T-helper 2 cell treated with Interferon-gamma antibody and Interleukin-4, amounts not matched to agents 100 ng/mL and 5 ng/mL, for 36 hours (primary cell): ENCODE measurements at regions not wholly inside any gene's neighbourhood (a gene's known extent, or its start where the extent isn't known, plus 50 kb on each side); places are given as distances from the start of the nearest gene placed in this dataset.

Experiments used
- intact Hi-C: fragments of 100-400 bp; cut with micrococcal nuclease; formaldehyde crosslinking; loops from one replicate; pipeline ENCODE4 v1.15.1; 2023

DNA sequence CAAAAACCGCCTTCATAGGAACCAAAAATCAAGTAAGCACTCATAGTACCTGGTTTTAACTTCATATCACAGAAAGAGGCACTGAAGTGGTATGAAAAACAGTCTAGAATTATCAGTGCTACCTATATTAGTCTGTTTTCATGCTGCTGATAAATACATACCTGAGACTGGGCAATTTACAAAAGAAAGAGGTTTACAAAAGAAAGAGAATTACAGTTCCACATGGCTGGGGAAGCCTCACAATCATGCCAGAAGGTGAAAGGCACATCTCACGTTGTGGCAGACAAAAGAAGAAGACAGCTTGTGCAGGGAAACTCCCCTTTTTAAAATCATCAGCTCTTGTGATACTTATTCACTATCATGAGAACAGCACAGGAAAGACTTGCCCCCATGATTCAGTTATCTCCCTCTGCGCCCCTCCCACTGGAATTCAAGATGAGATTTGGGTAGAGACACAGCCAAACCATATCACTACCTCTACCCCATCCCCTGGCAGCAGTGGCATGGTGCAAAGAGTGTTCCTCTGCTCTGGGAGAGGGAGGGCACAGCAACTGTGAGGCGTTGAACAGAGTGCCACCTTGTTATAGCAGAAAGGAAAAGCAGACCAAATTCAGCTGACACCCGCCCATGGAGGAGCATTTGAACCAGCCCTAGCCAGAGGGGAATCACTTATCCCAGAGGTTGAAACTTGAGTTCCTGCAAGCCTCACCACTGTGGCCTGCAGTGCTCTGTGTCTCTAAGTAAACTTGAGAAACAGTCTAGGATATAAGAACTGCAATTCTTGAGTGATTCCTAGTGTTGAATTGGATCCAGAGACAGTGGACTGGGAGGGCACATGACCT, 61.9 kb upstream of the PTPRZ1 start:
- intact Hi-C loops: no loop called here

- intact Hi-C loops: no loop called here
Measured at GRCh38 chr7:121807078-121807477, 65.9 kb upstream of the PTPRZ1 start.

GRCh38 chr7:121803039-121803438, 69.9 kb upstream of the PTPRZ1 start:
- intact Hi-C loops: no loop called here

DNA sequence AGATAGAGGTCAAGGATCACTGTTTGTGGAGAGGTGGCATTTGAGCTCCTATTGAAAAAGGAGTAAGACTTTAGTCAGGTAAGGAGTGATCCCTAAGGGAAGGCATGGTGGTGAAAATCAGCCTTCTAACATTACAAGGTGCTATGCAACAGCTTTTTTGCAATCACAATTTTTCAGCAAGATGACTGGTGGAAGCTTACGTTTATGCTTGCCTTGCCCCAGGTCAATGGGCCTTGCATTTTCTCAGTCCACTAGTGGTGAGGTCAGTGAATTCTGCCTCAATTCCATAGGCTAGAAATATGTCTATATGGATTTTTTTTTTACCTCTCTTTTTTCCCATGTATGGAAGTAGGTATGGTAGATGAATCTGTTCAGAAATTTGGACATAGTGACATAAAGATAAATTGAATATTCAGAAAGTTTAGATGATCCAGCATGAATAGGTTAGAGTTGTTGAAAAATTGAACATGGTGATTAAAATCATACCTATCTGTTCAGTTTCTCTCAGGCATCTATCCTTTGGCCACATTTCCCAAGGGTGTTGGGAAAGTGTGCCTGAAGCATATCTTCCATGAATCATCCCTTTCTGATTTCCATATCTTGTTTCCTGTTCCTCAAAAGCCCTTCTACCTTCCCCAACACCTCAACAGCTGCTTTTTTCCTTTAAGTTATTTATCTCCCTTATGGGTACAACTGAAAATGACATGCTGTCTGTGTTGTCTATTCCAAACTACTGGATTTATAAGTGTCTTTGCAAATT, 71.9 kb upstream of the PTPRZ1 start:
- intact Hi-C loops: no loop called here

DNA sequence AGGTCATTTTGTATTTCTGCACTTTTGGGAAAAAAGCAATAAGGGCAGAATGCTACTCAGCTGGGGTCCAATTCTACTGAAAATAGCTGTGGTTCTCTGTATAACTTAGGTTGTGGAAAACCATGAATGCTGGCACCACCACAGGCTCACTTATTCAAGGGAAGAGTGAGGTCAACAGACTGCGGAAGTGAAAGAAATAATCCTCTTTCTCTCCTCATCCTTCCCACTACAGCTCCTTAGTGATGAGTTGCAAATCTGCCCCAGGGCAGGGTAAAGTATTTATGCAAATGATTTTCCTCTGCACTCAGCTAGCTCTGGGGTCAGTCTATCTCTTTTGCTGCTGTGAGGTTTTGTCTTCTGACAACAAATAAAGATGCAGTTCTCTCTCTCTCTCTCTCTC, 74.1 kb upstream of the PTPRZ1 start:
- intact Hi-C loops: no loop called here

GRCh38 chr7:121798453-121798840, 74.5 kb upstream of the PTPRZ1 start:
- intact Hi-C loops: no loop called here

- intact Hi-C loops: no loop called here
Measured at GRCh38 chr7:121797657-121798452, 75.1 kb upstream of the PTPRZ1 start.

GRCh38 chr7:121796936-121797656, 75.9 kb upstream of the PTPRZ1 start:
- intact Hi-C loops: no loop called here

- intact Hi-C loops: no loop called here
Measured at GRCh38 chr7:121796381-121796780, 76.6 kb upstream of the PTPRZ1 start.

- intact Hi-C loops: no loop called here
Measured at GRCh38 chr7:121795736-121796135, 77.2 kb upstream of the PTPRZ1 start.

DNA sequence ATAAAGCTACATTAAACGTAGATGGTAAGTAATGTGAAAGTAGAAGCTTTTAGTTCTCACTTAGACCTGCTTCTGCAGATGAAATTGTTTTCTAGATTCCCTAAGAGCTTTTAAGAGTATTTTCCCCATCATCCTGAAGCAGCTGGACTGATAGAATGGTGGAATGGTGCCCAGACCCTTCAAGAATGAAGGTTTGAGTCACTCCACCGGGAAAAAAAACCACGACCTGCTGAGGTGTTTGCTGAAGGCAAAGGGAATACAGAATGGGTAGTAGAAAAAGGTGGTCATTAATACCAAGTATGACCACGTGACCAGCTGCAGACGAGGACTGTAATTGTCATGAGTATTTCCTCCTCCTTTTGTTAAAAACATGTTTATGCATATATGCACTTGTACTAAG, 79.2 kb upstream of the PTPRZ1 start:
- intact Hi-C loops: no loop called here

- intact Hi-C loops: no loop called here
Measured at GRCh38 chr7:121777672-121778071, 95.3 kb upstream of the PTPRZ1 start.

DNA sequence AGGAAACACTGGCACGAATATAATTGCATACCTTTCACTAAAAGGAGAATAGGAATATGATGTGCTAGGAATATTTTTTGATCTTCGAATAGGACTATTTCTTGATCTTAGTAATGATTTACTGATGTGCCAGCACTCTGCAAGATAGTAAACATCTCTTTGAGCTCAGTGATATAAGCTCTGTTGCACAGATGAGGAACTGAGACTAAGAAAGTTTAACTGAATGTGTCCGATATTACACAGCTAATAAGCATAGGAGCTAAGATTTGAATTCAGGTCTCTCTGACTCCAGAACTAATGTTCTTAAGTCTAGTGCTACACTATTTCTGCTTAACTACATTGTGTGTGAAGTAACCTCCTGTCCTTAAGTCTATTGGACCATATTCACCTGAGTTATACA, 98.4 kb upstream of the PTPRZ1 start:
- intact Hi-C loops: no loop called here

DNA sequence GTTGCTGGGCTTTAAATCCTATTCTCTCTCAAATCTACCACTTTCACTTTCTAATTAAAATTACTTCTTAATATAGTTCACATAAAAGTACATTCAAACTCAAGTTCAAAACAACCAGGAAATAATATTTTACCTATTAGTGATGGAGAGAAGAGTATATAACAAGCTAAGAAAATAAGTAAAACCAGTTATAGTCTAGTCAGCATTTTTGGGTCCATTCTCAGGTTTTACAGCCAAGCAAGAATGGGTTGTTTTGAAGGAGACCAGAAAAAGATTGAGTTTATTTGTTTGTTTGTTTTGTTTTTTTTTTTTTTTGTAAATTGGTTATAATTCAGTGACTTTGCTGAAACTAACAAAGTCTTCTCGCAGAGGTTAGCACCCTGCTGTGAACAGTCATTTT, 106.3 kb upstream of the PTPRZ1 start:
- intact Hi-C loops: no loop called here

DNA sequence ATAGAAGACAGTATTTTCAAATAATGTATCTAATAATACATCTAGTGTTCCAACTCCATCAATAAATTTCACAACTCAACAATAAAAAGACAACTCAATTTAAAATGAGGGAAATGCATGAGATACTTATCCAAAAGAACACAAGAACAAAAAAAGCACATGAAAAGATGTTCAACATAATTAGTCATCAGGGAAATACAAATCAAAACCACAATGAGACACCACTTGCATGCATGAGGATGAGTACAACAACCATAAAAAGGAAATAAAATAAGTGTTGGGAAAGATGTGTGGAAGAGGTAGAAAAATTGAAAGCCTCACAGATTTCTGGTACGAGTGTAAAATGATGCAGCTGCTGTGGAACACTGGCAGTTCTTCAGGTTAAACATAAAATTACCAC, 111.6 kb upstream of the PTPRZ1 start:
- intact Hi-C loops: no loop called here

- intact Hi-C loops: loop anchor here (10.0 kb wide), 1 partner anchor 239 kb away; no protein-coding TSS in a partner anchor
Measured at GRCh38 chr7:121755818-121756552, 117.0 kb upstream of the PTPRZ1 start.

DNA sequence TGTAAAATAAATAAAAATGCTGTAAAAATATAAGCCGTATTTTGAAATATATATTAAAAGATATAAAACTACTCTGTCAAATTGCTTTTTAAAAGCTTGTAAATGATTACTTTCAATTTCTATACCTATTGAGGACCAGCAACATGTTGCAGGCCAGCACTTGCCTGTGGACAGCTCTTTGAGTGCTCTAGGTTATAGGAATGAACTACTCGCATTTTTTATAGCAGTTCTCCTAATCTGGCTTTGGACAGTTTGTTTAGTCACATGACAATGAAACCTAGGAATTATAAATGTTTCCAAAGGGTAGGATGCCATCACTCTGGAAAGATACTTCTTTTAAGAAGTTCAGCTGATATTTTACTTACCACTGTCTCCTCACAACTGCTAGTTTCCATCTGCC, 117.7 kb upstream of the PTPRZ1 start:
- intact Hi-C loops: loop anchor here (10.0 kb wide), 1 partner anchor 240 kb away; no protein-coding TSS in a partner anchor

- intact Hi-C loops: loop anchor here (10.0 kb wide), 1 partner anchor 241 kb away; no protein-coding TSS in a partner anchor
Measured at GRCh38 chr7:121753944-121754343, 119.0 kb upstream of the PTPRZ1 start.

- intact Hi-C loops: loop anchor here (10.0 kb wide), 1 partner anchor 242 kb away; no protein-coding TSS in a partner anchor
Measured at GRCh38 chr7:121752706-121753105, 120.3 kb upstream of the PTPRZ1 start.

- intact Hi-C loops: no loop called here
Measured at GRCh38 chr7:121748546-121748945, 124.4 kb upstream of the PTPRZ1 start.
